Posterior vena cava (tissue), 2 donors: ENCODE measurements at regions not wholly inside any gene's neighbourhood (a gene's known extent, or its start where the extent isn't known, plus 50 kb on each side); places are given as distances from the start of the nearest gene placed in this dataset.

Experiments used
- DNase-seq: peaks from one replicate; pipeline ENCODE4 v3.0.0-alpha.2; 2020; ENCODE audit warnings: low spot score
- intact Hi-C, 2 donors: fragments of 100-400 bp; cut with DNase I; formaldehyde crosslinking; loops; one replicate each; pipeline versions ENCODE4 v1.14.1 to v1.14.2; 2022 to 2023
- donor health status: DM: yes; HTN: yes; CAD: no.
- donor health status: DM: yes; HTN: yes; CAD: no.

DNA sequence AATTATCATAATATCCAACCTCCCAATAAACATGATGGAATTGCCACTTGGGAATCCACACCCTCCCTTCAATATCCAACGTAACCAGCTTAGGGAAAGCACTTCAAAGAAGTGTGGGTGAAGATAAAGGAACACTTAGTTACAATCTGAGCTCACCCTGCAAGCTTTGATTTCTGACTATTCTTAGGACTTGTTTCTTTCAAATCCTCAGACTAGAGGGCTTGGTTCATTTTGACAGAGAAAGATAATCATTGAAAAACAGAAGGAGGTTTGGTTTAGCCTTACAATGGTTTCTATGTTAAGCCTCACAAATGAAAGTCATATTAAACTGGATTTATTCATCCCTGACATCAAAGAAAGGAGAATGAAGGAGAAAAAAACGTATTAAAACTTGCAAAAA, 57.9 kb upstream of the SYT13 start:
- DNase-seq: no peak
- intact Hi-C loops: no loop called here

DNA sequence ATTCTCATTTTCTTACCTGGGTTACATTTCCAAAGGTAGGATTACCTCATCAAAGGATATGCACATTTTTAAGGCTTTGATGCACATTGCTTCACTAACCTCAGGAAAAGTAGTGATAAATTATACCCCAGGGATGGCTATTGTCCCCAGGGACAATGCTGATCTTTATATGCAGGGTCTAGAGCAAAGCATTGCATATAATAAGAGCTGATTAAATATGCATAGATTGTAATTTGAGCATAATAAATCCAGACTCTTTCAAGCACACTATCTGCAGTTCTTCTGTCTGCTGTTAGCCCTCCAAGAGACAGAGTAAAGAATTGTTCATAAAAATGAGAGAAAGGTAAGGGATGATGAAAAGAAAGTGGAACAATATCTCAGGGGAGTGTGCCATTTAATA, 57.3 kb upstream of the SYT13 start:
- no peak for DNase-seq
- intact Hi-C loops: no loop called here

DNA sequence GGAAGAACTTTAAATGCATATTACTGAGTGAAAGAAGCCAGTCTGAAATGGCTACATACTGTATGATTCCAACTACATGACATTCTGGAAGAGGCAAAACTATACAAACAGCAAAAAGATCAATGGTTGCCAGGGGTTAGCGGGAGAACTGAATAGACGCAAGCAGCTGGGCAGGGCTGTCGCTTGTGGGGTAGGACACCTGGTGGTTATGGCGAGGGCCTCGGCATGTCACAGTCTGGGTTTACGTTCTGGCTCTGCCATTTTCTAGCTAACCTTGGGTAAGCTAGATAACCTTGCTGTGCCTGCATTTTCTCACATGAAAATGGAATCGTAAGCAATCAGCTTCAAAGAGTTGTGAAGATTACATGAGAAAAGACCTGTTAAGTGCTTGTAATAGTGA, 55.2 kb upstream of the SYT13 start:
- intact Hi-C loops: no loop called here
- no peak for DNase-seq

DNA sequence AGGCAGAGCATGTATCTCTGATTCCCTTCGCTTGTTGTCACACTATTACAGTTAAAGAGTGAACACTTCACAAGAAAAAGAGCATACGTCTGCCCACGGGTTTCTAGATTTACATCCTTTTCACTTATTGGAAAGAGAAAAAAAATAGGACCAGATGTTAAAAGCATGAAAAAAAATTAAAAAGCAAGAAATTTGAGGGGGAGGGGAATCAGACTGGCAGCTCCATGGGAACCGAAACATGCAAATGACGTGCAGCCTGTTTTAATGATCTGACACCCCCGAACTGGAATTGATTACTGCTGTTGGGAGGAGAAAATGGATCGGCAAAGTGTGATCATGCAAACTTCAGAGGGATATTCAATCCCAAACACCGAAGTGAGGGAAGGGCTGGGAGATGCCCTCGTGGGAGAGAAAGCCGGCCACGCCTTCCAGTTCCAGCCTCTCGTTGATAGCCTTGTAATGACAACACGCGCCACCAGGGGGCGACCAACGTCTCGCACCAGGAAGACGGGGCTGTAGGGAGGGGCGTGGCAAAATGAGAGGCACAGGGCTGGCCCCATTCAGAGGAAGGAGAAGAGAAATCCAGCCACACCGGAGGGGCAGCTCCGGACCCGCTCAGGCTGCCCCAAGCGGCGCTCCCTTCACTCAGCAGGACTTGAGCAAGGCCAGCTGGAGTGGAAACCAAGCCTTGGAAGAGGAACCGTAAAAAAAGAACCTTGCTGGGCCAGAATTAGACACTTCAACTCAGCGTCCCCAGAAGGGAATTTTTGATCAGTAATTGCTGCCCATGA, 53.8 kb upstream of the SYT13 start:
- peak; percentile 98 for DNase-seq
- intact Hi-C loops: loop anchor here in 1 of 2 donors (10.0 kb wide), 1 partner anchor 415 kb away; no protein-coding TSS in a partner anchor

DNA sequence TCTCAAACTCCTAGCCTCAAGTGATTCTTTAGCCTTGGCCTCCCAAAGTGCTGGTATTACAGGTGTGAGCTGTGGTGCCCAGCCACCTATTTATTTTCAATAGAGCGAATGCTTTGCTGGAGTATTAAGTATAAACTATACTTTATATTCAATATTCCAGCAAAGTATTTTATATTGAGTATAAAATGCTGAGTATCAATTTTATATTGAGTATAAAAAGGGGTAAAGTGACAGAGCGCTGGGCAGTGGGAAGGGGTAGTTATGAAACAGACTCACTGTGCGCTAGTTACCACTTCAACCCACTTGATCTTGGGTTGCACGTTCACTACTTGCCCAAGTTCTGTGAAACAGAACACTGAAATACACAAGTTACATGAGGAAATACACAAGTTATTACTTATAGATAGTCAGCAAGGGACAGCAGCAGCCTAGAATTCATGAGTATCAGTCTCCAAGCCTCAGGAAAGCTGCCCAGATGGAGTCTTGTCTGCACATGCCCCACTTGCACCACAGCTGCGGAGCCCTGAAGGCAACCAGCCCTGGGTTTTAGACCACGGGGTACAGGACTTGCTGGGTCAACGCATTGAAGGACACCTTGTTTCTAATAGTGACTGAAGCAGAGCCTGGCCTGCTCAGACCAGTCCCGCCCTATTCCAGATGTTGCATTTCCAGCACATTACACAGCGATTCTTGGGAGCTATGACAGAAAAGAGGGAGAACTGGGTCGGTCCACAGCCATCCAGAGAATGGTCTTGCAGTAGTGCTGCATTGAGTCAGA, 51.6 kb upstream of the SYT13 start:
- intact Hi-C loops: loop anchor here in 1 of 2 donors (10.0 kb wide), 1 partner anchor 413 kb away; no protein-coding TSS in a partner anchor
- DNase-seq: no peak

DNA sequence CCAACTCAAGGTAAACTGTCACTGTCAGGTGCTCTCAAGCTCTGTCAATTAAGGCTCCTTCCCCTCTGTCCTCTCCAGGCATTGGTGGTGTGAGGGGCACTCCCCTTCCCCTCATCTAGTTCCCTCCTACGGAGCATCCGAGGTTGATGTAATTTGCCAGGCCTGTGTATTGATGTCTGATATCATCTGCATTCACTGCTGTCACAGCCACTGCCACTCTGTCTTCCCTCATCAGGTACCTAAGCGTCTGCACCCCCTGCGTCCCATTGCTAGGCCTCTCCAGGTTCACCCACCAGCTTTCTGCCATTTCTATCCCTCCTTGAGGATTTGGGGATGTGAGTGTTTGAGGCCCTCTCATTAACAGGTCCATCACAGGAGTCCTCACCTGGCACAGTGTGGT, 50.0 kb upstream of the SYT13 start:
- intact Hi-C loops: loop anchor here in 1 of 2 donors (10.0 kb wide), 1 partner anchor 411 kb away; no protein-coding TSS in a partner anchor
- DNase-seq: no peak
